Prostate gland (tissue), 2 donors: ENCODE measurements at regions not wholly inside any gene's neighbourhood (a gene's known extent, or its start where the extent isn't known, plus 50 kb on each side); places are given as distances from the start of the nearest gene placed in this dataset.

Source experiments
- POLR2A ChIP-seq: fragments of 450-650 bp; IDR thresholded peaks from one replicate; pipeline ENCODE4 v1.6.1; 2016; ENCODE audit warnings: antibody characterized with exemption, mild to moderate bottlenecking
- POLR2AphosphoS5 ChIP-seq: sonication (generic); formaldehyde crosslinking; IDR thresholded peaks from one replicate; pipeline ENCODE4 v1.6.1; 2017; ENCODE audit warnings: antibody characterized with exemption
- TF ChIP-seq, protein P1 (sequence below), 4 experiments: fragments of 200-600 bp in 2 of 4; fragments of 450-650 bp in 2 of 4; sonication (generic) in 2 of 4; IDR thresholded peaks; 1 replicate in 3 of 4; 2 replicates in 1 of 4; pipeline ENCODE4 v1.5.1; 2016 to 2019; ENCODE audit warnings: antibody characterized with exemption in 4 of 4, mild to moderate bottlenecking in 2 of 4, moderate library complexity in 2 of 4

DNA sequence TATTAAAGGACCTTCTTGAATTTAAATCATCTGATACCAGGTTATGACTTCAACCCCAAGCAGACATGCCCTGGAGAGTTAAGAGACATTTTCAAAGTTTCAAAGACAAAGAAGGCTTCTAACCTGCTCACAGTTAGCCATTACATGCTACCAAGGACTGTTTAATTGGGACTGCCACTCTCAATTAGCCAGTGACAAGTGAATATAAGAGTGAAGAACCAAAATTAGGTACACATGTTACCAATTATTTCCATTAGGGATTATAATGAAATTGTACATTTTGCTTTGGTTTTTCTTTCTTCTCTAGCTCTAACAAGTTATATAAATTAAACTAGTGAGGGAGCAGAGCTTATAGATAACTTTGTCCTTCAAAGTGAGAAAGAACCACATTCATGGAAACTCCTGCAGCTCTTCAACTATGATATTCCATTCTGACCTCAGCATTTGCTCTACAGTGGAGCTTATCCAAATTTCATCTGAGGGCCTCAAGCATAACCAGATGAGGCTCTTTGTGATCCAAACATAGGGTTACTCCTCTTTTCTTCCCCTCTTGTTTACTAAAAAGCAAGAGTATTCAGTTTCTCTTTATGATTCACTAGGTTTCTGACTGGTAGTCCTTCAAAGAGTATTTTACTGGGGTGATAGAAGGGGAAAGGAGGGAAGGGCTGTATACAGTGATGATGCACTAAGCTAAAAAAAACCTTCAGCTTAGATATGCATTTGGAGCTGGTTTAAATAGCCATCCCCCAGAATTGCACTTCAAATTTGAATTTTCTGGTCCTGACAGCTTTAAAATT lies 91.3 kb downstream of the DUSP6 start:
- TF ChIP-seq POLR2A (no peak), POLR2AphosphoS5 (no peak)
- TF ChIP-seq, protein P1, sequence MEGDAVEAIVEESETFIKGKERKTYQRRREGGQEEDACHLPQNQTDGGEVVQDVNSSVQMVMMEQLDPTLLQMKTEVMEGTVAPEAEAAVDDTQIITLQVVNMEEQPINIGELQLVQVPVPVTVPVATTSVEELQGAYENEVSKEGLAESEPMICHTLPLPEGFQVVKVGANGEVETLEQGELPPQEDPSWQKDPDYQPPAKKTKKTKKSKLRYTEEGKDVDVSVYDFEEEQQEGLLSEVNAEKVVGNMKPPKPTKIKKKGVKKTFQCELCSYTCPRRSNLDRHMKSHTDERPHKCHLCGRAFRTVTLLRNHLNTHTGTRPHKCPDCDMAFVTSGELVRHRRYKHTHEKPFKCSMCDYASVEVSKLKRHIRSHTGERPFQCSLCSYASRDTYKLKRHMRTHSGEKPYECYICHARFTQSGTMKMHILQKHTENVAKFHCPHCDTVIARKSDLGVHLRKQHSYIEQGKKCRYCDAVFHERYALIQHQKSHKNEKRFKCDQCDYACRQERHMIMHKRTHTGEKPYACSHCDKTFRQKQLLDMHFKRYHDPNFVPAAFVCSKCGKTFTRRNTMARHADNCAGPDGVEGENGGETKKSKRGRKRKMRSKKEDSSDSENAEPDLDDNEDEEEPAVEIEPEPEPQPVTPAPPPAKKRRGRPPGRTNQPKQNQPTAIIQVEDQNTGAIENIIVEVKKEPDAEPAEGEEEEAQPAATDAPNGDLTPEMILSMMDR (IDR thresholded peaks at IDR 0.05): no peak
